B cell (primary cell): ENCODE measurements at regions not wholly inside any gene's neighbourhood (a gene's known extent, or its start where the extent isn't known, plus 50 kb on each side); places are given as distances from the start of the nearest gene placed in this dataset.
"Not testable (repeated sequence)": the region's sequence is repeated elsewhere in the genome, so short reads cannot be mapped to it uniquely, and the experiment has no call there.

ENCODE experiments used
- ATAC-seq: fragments of 200-7000 bp; cut with Tn5 transposase; one replicate; pipeline ENCODE4 v1.10.0; 2021; ENCODE audit warnings: low read depth, mild to moderate bottlenecking, moderate number of reproducible peaks, moderate library complexity
- CTCF ChIA-PET: fragments of 350-600 bp; sonication (Branson Sonifier 250); formaldehyde crosslinking; loops from one replicate; lab custom pipeline; 2021; ENCODE audit warnings: antibody characterized with exemption, inconsistent platforms; lab: Charles Lee
- POLR2A ChIA-PET: fragments of 350-600 bp; sonication (Branson Sonifier 250); formaldehyde crosslinking; loops from one replicate; lab custom pipeline; 2021; ENCODE audit warnings: antibody characterized with exemption; lab: Charles Lee
- DNase-seq: peaks from one replicate; pipeline ENCODE4 v3.0.0; 2013
- H2AFZ ChIP-seq: 2 replicates; pipeline ENCODE4 v1.6.1; 2012; ENCODE audit warnings: mild to moderate bottlenecking, low read depth, low read length; ENCODE audit not compliant: insufficient read depth, poor library complexity, severe bottlenecking
- H3K27ac ChIP-seq, 2 donors: 1 replicate in 1 of 2; 2 replicates in 1 of 2; pipeline ENCODE4 v1.5.1; 2012 to 2013; ENCODE audit warnings: low read length in 2 of 2, mild to moderate bottlenecking in 2 of 2, moderate library complexity in 1 of 2
- H3K27me3 ChIP-seq, 4 experiments: fragments of 200-600 bp in 1 of 4; sonication (generic) in 1 of 4; replicated peaks in 1 of 4; 1 replicate in 2 of 4; 2 replicates in 2 of 4; pipeline versions ENCODE4 v1.6.1 to v1.7.0; 2013 to 2016; ENCODE audit warnings: low read length in 3 of 4, mild to moderate bottlenecking in 2 of 4, mixed read lengths in 1 of 4, moderate library complexity in 1 of 4; ENCODE audit not compliant: insufficient read depth in 4 of 4, control insufficient read depth in 3 of 4; ENCODE audit errors: control extremely low read depth in 1 of 4
- H3K36me3 ChIP-seq, 2 experiments: replicated peaks in 1 of 2; 1 replicate in 1 of 2; 2 replicates in 1 of 2; pipeline versions ENCODE4 v1.6.1 to v1.7.1; 2013; ENCODE audit warnings: low read length in 1 of 2; ENCODE audit not compliant: insufficient read depth in 2 of 2, control insufficient read depth in 1 of 2; ENCODE audit errors: control extremely low read depth in 1 of 2, extremely low read depth in 1 of 2
- H3K4me1 ChIP-seq, 2 donors: fragments of 200-600 bp in 1 of 2; sonication (generic) in 1 of 2; 1 replicate in 1 of 2; 2 replicates in 1 of 2; pipeline versions ENCODE4 v1.5.1 to v1.6.1; 2013 to 2017; ENCODE audit warnings: low read length in 2 of 2; ENCODE audit not compliant: control insufficient read depth in 2 of 2, insufficient read depth in 2 of 2
- H3K4me2 ChIP-seq: replicated peaks from 2 replicates; pipeline ENCODE3; 2012; ENCODE audit warnings: mild to moderate bottlenecking, low read depth, low read length; ENCODE audit not compliant: poor library complexity, severe bottlenecking
- H3K4me3 ChIP-seq, 5 experiments: fragments of 200-600 bp in 1 of 5; sonication (generic) in 1 of 5; 1 replicate in 3 of 5; 2 replicates in 2 of 5; pipeline versions ENCODE4 v1.5.1 to v1.7.0; 2011 to 2016; ENCODE audit warnings: low read length in 4 of 5, mild to moderate bottlenecking in 4 of 5, low read depth in 2 of 5, control low read depth in 1 of 5, moderate library complexity in 1 of 5; ENCODE audit not compliant: insufficient read depth in 1 of 5; ENCODE audit errors: control extremely low read depth in 1 of 5, extremely low read depth in 1 of 5
- H3K79me2 ChIP-seq: fragments of 200-600 bp; sonication (generic); one replicate; pipeline ENCODE4 v1.6.0; 2016; ENCODE audit warnings: low read length; ENCODE audit not compliant: control insufficient read depth, insufficient read depth
- H3K9ac ChIP-seq: fragments of 200-600 bp; sonication (generic); 2 replicates; pipeline ENCODE4 v1.6.1; 2017; ENCODE audit warnings: mild to moderate bottlenecking, low read length, moderate library complexity
- H3K9me3 ChIP-seq, 3 donors: one replicate each; pipeline versions ENCODE4 v1.6.1 to v1.7.1; 2013; ENCODE audit warnings: low read length in 2 of 3; ENCODE audit not compliant: control insufficient read depth in 2 of 3, insufficient read depth in 1 of 3; ENCODE audit errors: control extremely low read depth in 1 of 3
- H4K20me1 ChIP-seq: 2 replicates; pipeline ENCODE4 v1.6.0; 2012; ENCODE audit warnings: mild to moderate bottlenecking, low read length; ENCODE audit not compliant: insufficient read depth, control insufficient read depth, poor library complexity, severe bottlenecking
- H3K27ac Mint-ChIP-seq: one replicate; pipeline ENCODE4 v1.8.0; 2021; ENCODE audit warnings: mixed read lengths
- H3K27me3 Mint-ChIP-seq: one replicate; pipeline ENCODE4 v1.8.0; 2021; ENCODE audit warnings: mixed read lengths
- H3K4me1 Mint-ChIP-seq: one replicate; pipeline ENCODE4 v1.8.0; 2021; ENCODE audit warnings: mixed read lengths
- H3K4me3 Mint-ChIP-seq: one replicate; pipeline ENCODE4 v1.8.0; 2021; ENCODE audit warnings: mixed read lengths
- H3K9me3 Mint-ChIP-seq: one replicate; pipeline ENCODE4 v1.8.0; 2022; ENCODE audit warnings: mixed read lengths; ENCODE audit not compliant: insufficient read depth
- CTCF ChIP-seq: fragments of 200-600 bp; IDR thresholded peaks from one replicate; pipeline ENCODE4 v1.8.0; 2022; ENCODE audit warnings: antibody characterized with exemption, mild to moderate bottlenecking
- EZH2 ChIP-seq: IDR thresholded peaks from 2 replicates; pipeline ENCODE4 v1.6.1; 2012; ENCODE audit warnings: borderline replicate concordance, low read depth, mild to moderate bottlenecking, moderate library complexity, low read length; ENCODE audit not compliant: insufficient read depth, poor library complexity, severe bottlenecking
- WGBS: methylation state at CpG from one replicate; pipeline ENCODE4 v1.1.5; 2013; ENCODE audit warnings: missing lambda C conversion rate; ENCODE audit not compliant: insufficient coverage; 5-methylcytosine and 5-hydroxymethylcytosine counted together
- intact Hi-C: fragments of 100-400 bp; cut with micrococcal nuclease; formaldehyde crosslinking; loops from one replicate; pipeline ENCODE4 v1.10.0; 2022

GRCh38 chr4:138438608-138439007 lies 196.5 kb upstream of the SLC7A11 start:
- Histone ChIP-seq H4K20me1 (no peaks in the 10 kb centered on the region), H3K79me2 (no peaks in the 10 kb centered on the region), H3K4me3 (no peak overlapping the region), H2AFZ (no peak overlapping the region), H3K4me1 (no peaks in the 10 kb centered on the region), H3K36me3 (no peaks in the 10 kb centered on the region), H3K27me3 (no peaks in the 10 kb centered on the region), H3K9me3 (no peaks in the 10 kb centered on the region), H3K4me2 (no peak overlapping the region), H3K27ac (no peak overlapping the region), H3K9ac (no peak overlapping the region)
- Mint-ChIP-seq H3K4me3 (no peak overlapping the region), H3K27me3 (no peaks in the 10 kb centered on the region), H3K27ac (no peak overlapping the region), H3K9me3 (peaks cover 8% of the 10 kb centered on the region), H3K4me1 (no peaks in the 10 kb centered on the region)
- intact Hi-C loops = no loop called here
- CTCF ChIA-PET = no interaction called here
- TF ChIP-seq CTCF = no peak
- TF ChIP-seq EZH2 = no peak
- POLR2A ChIA-PET = no interaction called here
- ATAC-seq = no peak
- no peak for DNase-seq

- Histone ChIP-seq H3K9me3 (no peaks in the 10 kb centered on the region), H3K27ac (no peak overlapping the region), H3K4me2 (no peak overlapping the region), H3K9ac (no peak overlapping the region), H3K4me1 (no peaks in the 10 kb centered on the region), H3K79me2 (no peaks in the 10 kb centered on the region), H3K36me3 (no peaks in the 10 kb centered on the region), H3K4me3 (no peak overlapping the region), H2AFZ (no peak overlapping the region), H3K27me3 (no peaks in the 10 kb centered on the region), H4K20me1 (no peaks in the 10 kb centered on the region)
- DNase-seq (no peak), ATAC-seq (no peak)
- TF ChIP-seq CTCF = no peak
- no peak for TF ChIP-seq EZH2
- no peaks in the 10 kb centered on the region for H3K27me3 Mint-ChIP-seq
- CTCF ChIA-PET = no interaction called here
- intact Hi-C loops = no loop called here
- no peak overlapping the region for H3K4me3 Mint-ChIP-seq
- WGBS = no CpG with 5 or more reads among the region's 1 CpG
- H3K27ac Mint-ChIP-seq = no peak overlapping the region
- no peaks in the 10 kb centered on the region for H3K4me1 Mint-ChIP-seq
- POLR2A ChIA-PET = no interaction called here
- peaks cover 4% of the 10 kb centered on the region for H3K9me3 Mint-ChIP-seq
These were observed 195.2 kb upstream of the SLC7A11 start for GRCh38 chr4:138437263-138437851.

GRCh38 chr4:138435733-138436132 lies 193.6 kb upstream of the SLC7A11 start:
- POLR2A ChIA-PET, intact Hi-C loops, H3K27ac ChIP-seq, CTCF ChIA-PET, H3K27ac Mint-ChIP-seq, H3K36me3 ChIP-seq, H3K9me3 ChIP-seq, ATAC-seq, H3K4me3 Mint-ChIP-seq, H3K4me2 ChIP-seq, H3K27me3 Mint-ChIP-seq, DNase-seq, H4K20me1 ChIP-seq, H3K9me3 Mint-ChIP-seq, H3K79me2 ChIP-seq, H3K27me3 ChIP-seq, H3K4me1 Mint-ChIP-seq, H3K4me3 ChIP-seq, H3K9ac ChIP-seq, H3K4me1 ChIP-seq, H2AFZ ChIP-seq: not testable (repeated sequence)
- WGBS = no CpG with 5 or more reads among the region's 2 CpGs
